GM18861 (cell line): ENCODE measurements at regions not wholly inside any gene's neighbourhood (a gene's known extent, or its start where the extent isn't known, plus 50 kb on each side); places are given as distances from the start of the nearest gene placed in this dataset.

Source experiments
- ATAC-seq: cut with Tn5 transposase; IDR thresholded peaks from one replicate; pipeline ENCODE4 v1.9.1; 2021; ENCODE audit not compliant: unreplicated experiment

- ATAC-seq: no peak
Measured at GRCh38 chr5:98709681-98710080, 63.8 kb upstream of the RGMB start.

GRCh38 chr5:98713027-98713426 is 60.4 kb upstream of the RGMB start:
- no peak for ATAC-seq

- ATAC-seq: no peak
Measured at GRCh38 chr5:98713856-98714255, 59.6 kb upstream of the RGMB start.

- ATAC-seq: no peak
Measured at GRCh38 chr5:98714710-98715288, 58.7 kb upstream of the RGMB start.

- ATAC-seq: no peak
Measured at GRCh38 chr5:98721231-98721928, 52.1 kb upstream of the RGMB start.

GRCh38 chr5:98722188-98722587 is 51.3 kb upstream of the RGMB start:
- ATAC-seq: no peak

GRCh38 chr5:98723061-98723460 is 50.4 kb upstream of the RGMB start:
- ATAC-seq: no peak
